ENCODE measurements at regions not wholly inside any gene's neighbourhood (a gene's known extent, or its start where the extent isn't known, plus 50 kb on each side); places are given as distances from the start of the nearest gene placed in this dataset.

DNA sequence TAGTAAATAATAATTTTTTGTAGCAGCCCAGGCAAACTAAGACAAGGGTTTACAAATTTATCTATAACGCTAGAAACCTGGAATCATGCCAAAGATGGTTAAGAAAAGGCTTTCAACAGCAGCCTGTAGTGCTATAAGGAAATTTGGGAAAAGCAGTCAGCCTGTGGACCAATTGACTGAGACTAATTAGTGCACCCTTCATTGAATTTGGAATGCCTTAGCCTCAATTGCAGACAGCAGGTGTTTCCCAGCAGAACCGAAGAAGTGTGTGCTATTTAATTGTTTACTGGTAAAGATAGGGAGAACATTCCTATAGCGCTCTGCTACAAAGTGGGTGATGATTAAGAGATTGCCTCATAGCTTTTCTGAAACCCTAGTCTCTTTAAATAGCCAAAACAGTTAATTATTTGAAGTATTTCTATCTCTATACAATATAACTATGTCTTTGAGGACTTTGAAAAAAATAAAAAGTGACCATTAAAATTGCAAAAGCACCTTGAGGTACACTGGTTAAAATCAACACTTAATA, 1884.3 kb upstream of the PCDH20 start:
- TF ChIP-seq ZKSCAN1 (IDR thresholded peaks at IDR 0.05; ENCODE audit: low read length) (no peak), NR2F2 (IDR thresholded peaks at IDR 0.05; ENCODE audit: borderline replicate concordance, low read depth) (no peak), POLR2A (IDR thresholded peaks at IDR 0.05; ENCODE audit: insufficient read depth in 1 of 2, low read depth in 2 of 2, low read length in 2 of 2) (no peak), MIER2 (CRISPR knock-in tag; IDR thresholded peaks at IDR 0.05) (no peak)
- TF ChIP-seq, protein P1, sequence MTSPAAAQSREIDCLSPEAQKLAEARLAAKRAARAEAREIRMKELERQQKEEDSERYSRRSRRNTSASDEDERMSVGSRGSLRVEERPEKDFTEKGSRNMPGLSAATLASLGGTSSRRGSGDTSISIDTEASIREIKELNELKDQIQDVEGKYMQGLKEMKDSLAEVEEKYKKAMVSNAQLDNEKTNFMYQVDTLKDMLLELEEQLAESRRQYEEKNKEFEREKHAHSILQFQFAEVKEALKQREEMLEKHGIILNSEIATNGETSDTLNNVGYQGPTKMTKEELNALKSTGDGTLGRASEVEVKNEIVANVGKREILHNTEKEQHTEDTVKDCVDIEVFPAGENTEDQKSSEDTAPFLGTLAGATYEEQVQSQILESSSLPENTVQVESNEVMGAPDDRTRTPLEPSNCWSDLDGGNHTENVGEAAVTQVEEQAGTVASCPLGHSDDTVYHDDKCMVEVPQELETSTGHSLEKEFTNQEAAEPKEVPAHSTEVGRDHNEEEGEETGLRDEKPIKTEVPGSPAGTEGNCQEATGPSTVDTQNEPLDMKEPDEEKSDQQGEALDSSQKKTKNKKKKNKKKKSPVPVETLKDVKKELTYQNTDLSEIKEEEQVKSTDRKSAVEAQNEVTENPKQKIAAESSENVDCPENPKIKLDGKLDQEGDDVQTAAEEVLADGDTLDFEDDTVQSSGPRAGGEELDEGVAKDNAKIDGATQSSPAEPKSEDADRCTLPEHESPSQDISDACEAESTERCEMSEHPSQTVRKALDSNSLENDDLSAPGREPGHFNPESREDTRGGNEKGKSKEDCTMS (CRISPR knock-in tag; conservative IDR thresholded peaks at IDR 0.05): no peak
- TF ChIP-seq, protein P2, sequence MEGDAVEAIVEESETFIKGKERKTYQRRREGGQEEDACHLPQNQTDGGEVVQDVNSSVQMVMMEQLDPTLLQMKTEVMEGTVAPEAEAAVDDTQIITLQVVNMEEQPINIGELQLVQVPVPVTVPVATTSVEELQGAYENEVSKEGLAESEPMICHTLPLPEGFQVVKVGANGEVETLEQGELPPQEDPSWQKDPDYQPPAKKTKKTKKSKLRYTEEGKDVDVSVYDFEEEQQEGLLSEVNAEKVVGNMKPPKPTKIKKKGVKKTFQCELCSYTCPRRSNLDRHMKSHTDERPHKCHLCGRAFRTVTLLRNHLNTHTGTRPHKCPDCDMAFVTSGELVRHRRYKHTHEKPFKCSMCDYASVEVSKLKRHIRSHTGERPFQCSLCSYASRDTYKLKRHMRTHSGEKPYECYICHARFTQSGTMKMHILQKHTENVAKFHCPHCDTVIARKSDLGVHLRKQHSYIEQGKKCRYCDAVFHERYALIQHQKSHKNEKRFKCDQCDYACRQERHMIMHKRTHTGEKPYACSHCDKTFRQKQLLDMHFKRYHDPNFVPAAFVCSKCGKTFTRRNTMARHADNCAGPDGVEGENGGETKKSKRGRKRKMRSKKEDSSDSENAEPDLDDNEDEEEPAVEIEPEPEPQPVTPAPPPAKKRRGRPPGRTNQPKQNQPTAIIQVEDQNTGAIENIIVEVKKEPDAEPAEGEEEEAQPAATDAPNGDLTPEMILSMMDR (CRISPR knock-in tag; IDR thresholded peaks at IDR 0.05): no peak
- TF ChIP-seq, protein P3, sequence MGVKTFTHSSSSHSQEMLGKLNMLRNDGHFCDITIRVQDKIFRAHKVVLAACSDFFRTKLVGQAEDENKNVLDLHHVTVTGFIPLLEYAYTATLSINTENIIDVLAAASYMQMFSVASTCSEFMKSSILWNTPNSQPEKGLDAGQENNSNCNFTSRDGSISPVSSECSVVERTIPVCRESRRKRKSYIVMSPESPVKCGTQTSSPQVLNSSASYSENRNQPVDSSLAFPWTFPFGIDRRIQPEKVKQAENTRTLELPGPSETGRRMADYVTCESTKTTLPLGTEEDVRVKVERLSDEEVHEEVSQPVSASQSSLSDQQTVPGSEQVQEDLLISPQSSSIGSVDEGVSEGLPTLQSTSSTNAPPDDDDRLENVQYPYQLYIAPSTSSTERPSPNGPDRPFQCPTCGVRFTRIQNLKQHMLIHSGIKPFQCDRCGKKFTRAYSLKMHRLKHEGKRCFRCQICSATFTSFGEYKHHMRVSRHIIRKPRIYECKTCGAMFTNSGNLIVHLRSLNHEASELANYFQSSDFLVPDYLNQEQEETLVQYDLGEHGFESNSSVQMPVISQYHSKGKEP (CRISPR knock-in tag; IDR thresholded peaks at IDR 0.05): no peak
- TF ChIP-seq, protein P4, sequence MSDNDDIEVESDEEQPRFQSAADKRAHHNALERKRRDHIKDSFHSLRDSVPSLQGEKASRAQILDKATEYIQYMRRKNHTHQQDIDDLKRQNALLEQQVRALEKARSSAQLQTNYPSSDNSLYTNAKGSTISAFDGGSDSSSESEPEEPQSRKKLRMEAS (IDR thresholded peaks at IDR 0.05): no peak
- TF ChIP-seq, protein P5, sequence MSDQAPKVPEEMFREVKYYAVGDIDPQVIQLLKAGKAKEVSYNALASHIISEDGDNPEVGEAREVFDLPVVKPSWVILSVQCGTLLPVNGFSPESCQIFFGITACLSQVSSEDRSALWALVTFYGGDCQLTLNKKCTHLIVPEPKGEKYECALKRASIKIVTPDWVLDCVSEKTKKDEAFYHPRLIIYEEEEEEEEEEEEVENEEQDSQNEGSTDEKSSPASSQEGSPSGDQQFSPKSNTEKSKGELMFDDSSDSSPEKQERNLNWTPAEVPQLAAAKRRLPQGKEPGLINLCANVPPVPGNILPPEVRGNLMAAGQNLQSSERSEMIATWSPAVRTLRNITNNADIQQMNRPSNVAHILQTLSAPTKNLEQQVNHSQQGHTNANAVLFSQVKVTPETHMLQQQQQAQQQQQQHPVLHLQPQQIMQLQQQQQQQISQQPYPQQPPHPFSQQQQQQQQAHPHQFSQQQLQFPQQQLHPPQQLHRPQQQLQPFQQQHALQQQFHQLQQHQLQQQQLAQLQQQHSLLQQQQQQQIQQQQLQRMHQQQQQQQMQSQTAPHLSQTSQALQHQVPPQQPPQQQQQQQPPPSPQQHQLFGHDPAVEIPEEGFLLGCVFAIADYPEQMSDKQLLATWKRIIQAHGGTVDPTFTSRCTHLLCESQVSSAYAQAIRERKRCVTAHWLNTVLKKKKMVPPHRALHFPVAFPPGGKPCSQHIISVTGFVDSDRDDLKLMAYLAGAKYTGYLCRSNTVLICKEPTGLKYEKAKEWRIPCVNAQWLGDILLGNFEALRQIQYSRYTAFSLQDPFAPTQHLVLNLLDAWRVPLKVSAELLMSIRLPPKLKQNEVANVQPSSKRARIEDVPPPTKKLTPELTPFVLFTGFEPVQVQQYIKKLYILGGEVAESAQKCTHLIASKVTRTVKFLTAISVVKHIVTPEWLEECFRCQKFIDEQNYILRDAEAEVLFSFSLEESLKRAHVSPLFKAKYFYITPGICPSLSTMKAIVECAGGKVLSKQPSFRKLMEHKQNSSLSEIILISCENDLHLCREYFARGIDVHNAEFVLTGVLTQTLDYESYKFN (CRISPR knock-in tag; conservative IDR thresholded peaks at IDR 0.05): no peak
- TF ChIP-seq, protein P6, sequence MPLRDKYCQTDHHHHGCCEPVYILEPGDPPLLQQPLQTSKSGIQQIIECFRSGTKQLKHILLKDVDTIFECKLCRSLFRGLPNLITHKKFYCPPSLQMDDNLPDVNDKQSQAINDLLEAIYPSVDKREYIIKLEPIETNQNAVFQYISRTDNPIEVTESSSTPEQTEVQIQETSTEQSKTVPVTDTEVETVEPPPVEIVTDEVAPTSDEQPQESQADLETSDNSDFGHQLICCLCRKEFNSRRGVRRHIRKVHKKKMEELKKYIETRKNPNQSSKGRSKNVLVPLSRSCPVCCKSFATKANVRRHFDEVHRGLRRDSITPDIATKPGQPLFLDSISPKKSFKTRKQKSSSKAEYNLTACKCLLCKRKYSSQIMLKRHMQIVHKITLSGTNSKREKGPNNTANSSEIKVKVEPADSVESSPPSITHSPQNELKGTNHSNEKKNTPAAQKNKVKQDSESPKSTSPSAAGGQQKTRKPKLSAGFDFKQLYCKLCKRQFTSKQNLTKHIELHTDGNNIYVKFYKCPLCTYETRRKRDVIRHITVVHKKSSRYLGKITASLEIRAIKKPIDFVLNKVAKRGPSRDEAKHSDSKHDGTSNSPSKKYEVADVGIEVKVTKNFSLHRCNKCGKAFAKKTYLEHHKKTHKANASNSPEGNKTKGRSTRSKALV (CRISPR knock-in tag; IDR thresholded peaks at IDR 0.05): no peak
